Adrenal gland (tissue), 5 donors: ENCODE measurements at regions not wholly inside any gene's neighbourhood (a gene's known extent, or its start where the extent isn't known, plus 50 kb on each side); places are given as distances from the start of the nearest gene placed in this dataset.

Source experiments
- POLR2A ChIP-seq, 2 donors: fragments of 450-650 bp; IDR thresholded peaks; one replicate each; pipeline ENCODE4 v1.6.1; 2017; ENCODE audit warnings: antibody characterized with exemption in 2 of 2, mild to moderate bottlenecking in 2 of 2, moderate library complexity in 1 of 2
- TF ChIP-seq, protein P1 (sequence below), 6 experiments: fragments of 450-650 bp in 4 of 6; fragments of 200-600 bp in 2 of 6; sonication (generic) in 1 of 6; IDR thresholded peaks; 1 replicate in 5 of 6; 2 replicates in 1 of 6; pipeline versions ENCODE4 v1.5.1 to v1.8.0; 2016 to 2021; ENCODE audit warnings: antibody characterized with exemption in 6 of 6, mild to moderate bottlenecking in 2 of 6, moderate library complexity in 1 of 6
- donor health status: DM: no; HTN: no; CAD: no.

GRCh38 chr4:147138171-147138570 lies 192.5 kb upstream of the TTC29 start:
- TF ChIP-seq, protein P1, sequence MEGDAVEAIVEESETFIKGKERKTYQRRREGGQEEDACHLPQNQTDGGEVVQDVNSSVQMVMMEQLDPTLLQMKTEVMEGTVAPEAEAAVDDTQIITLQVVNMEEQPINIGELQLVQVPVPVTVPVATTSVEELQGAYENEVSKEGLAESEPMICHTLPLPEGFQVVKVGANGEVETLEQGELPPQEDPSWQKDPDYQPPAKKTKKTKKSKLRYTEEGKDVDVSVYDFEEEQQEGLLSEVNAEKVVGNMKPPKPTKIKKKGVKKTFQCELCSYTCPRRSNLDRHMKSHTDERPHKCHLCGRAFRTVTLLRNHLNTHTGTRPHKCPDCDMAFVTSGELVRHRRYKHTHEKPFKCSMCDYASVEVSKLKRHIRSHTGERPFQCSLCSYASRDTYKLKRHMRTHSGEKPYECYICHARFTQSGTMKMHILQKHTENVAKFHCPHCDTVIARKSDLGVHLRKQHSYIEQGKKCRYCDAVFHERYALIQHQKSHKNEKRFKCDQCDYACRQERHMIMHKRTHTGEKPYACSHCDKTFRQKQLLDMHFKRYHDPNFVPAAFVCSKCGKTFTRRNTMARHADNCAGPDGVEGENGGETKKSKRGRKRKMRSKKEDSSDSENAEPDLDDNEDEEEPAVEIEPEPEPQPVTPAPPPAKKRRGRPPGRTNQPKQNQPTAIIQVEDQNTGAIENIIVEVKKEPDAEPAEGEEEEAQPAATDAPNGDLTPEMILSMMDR (IDR thresholded peaks at IDR 0.05): no peak
- TF ChIP-seq POLR2A (IDR thresholded peaks at IDR 0.05): no peak
